GM21390 (cell line): ENCODE measurements at regions not wholly inside any gene's neighbourhood (a gene's known extent, or its start where the extent isn't known, plus 50 kb on each side); places are given as distances from the start of the nearest gene placed in this dataset.

Source experiments
- ATAC-seq: cut with Tn5 transposase; IDR thresholded peaks from one replicate; pipeline ENCODE4 v1.9.1; 2021; ENCODE audit not compliant: unreplicated experiment

- no peak for ATAC-seq
These were observed 383.4 kb upstream of the LARGE1 start for GRCh38 chr22:34303656-34304055.

- no peak for ATAC-seq
These were observed 386.1 kb upstream of the LARGE1 start for GRCh38 chr22:34306361-34306760.

- ATAC-seq: no peak
These were observed 387.8 kb upstream of the LARGE1 start for GRCh38 chr22:34308101-34308500.

GRCh38 chr22:34319346-34319745 is 399.1 kb upstream of the LARGE1 start:
- ATAC-seq: no peak

- no peak for ATAC-seq
These were observed 404.5 kb upstream of the LARGE1 start for GRCh38 chr22:34324763-34325162.

GRCh38 chr22:34326901-34327300 is 406.6 kb upstream of the LARGE1 start:
- ATAC-seq: no peak

GRCh38 chr22:34330432-34330831 is 410.2 kb upstream of the LARGE1 start:
- ATAC-seq: no peak

- no peak for ATAC-seq
These were observed 413.0 kb upstream of the LARGE1 start for GRCh38 chr22:34333285-34333684.

GRCh38 chr22:34334893-34335292 is 414.6 kb upstream of the LARGE1 start:
- no peak for ATAC-seq

GRCh38 chr22:34344702-34345101 is 424.4 kb upstream of the LARGE1 start:
- no peak for ATAC-seq

- ATAC-seq: no peak
These were observed 434.0 kb upstream of the LARGE1 start for GRCh38 chr22:34354071-34354817.

GRCh38 chr22:34356481-34356880 is 436.2 kb upstream of the LARGE1 start:
- ATAC-seq: no peak

GRCh38 chr22:34370711-34371110 is 450.4 kb upstream of the LARGE1 start:
- no peak for ATAC-seq

GRCh38 chr22:34379825-34380224 is 459.5 kb upstream of the LARGE1 start:
- ATAC-seq: no peak

GRCh38 chr22:34380532-34380931 is 460.3 kb upstream of the LARGE1 start:
- ATAC-seq: no peak

GRCh38 chr22:34390400-34390799 is 470.1 kb upstream of the LARGE1 start:
- no peak for ATAC-seq

- no peak for ATAC-seq
These were observed 475.1 kb upstream of the LARGE1 start for GRCh38 chr22:34395370-34395769.

- ATAC-seq: no peak
These were observed 483.4 kb upstream of the LARGE1 start for GRCh38 chr22:34403667-34404066.

GRCh38 chr22:34410111-34410510 is 489.8 kb upstream of the LARGE1 start:
- ATAC-seq: no peak

GRCh38 chr22:34414467-34415440 is 494.5 kb upstream of the LARGE1 start:
- no peak for ATAC-seq

- no peak for ATAC-seq
These were observed 496.0 kb upstream of the LARGE1 start for GRCh38 chr22:34416022-34416860.
